HG03520 (cell line): ENCODE measurements at regions not wholly inside any gene's neighbourhood (a gene's known extent, or its start where the extent isn't known, plus 50 kb on each side); places are given as distances from the start of the nearest gene placed in this dataset.

Source experiments
- ATAC-seq: cut with Tn5 transposase; IDR thresholded peaks from one replicate; pipeline ENCODE4 v1.9.1; 2021; ENCODE audit warnings: mild to moderate bottlenecking, moderate library complexity; ENCODE audit not compliant: unreplicated experiment

DNA sequence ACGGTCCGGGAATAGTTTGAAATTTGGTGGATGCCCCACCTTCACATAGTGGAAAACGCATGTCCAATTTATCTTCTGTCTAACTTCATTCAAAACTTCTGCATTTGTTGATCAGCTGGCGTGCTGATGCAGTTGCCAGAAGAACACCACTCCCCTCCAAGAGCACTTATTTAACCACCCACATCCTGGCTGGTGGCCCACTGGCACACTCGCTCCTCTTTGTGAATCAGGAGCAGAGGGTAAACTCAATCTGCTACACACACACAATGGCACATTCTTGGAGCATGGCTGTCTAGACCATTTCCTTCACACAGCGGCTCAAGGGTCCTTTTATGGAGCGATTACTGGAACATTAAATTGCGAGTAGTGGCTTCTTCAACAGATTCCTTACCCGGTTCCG is 55.1 kb upstream of the CEP162 start:
- no peak for ATAC-seq

DNA sequence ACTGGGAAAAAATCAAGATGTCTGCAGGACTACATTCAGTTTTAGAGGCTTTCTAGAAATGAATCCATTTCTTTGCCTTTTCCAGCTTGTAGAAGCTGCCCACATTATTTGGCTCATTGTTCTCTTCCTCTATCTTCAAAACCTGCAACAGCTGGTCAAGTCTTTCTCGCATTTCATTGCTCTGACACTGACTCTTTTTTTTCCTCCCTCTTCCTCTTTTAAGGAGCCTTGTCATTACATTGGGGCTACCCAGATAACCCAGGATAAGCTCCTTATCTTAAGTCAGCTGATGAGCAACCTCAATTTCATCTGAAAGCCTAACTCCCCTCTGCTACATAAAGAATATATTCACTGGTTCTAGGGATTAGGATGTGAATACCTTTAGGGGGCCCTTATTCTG is 53.2 kb upstream of the CEP162 start:
- ATAC-seq, result no peak

DNA sequence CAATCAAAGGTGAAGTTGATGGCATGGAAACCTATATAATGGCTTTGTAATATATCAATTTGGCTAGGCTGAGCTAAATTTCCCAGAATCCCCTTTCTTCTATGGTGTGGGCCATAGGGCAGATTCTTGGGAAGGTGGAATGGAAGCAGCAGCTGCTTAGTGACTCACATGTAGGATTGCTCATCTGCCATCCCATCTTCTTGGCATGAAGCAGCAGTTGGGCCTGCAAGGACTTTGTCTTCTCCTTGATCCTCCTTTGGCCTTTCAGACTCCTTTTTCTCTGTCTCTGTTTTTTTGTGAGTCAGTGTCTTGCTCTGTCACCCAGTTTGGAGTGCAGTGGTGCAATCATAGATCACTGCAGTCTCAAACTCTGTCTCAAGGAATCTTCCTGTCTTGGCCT is 52.6 kb upstream of the CEP162 start:
- ATAC-seq, result no peak

DNA sequence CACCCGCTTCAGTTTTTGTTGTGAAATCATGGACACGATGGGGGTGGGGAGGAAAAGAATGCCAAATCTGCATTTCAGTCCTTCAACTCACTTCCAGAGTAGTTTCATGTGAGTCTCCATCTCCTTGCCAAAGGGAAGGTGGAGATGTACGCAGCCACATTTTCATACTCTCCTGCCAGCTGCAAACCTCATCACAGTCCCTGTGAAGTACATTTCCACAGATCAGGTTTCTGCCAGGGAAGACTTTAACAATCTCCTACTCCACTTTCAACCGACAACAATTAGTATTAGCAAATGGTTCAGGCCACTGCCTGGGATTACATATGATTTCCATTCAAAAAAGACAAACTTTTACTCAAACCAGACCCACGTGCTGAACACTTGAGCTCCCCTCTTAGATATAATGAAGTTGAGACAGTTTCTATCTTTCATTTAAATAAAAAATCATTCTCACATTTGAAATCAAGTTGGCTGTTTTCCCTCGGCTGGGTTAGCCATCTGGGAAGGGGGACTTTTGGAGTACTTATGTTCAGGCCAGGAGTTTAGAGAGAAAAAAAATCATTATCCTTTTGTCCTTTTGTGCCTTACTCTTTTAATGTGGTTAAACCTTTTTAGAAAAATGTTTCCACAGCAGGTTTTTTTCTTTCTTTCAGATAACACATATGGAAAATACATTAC is 51.0 kb upstream of the CEP162 start:
- no peak for ATAC-seq
